Dedifferentiated amniotic fluid mesenchymal stem cell (primary cell): ENCODE measurements at regions not wholly inside any gene's neighbourhood (a gene's known extent, or its start where the extent isn't known, plus 50 kb on each side); places are given as distances from the start of the nearest gene placed in this dataset.
"Not testable (repeated sequence)": the region's sequence is repeated elsewhere in the genome, so short reads cannot be mapped to it uniquely, and the experiment has no call there.

Experiments
- DNase-seq: peaks from one replicate; pipeline ENCODE4 v3.0.0-alpha.2; 2016; ENCODE audit errors: extremely low spot score

GRCh38 chr1:187630653-187631380 lies 802.1 kb downstream of the PLA2G4A start:
- no peak for DNase-seq

GRCh38 chr1:187631381-187631675 lies 802.6 kb downstream of the PLA2G4A start:
- no peak for DNase-seq

GRCh38 chr1:187631984-187632383 lies 803.2 kb downstream of the PLA2G4A start:
- DNase-seq = no peak

- no peak for DNase-seq
Observed at GRCh38 chr1:187634940-187635339, 806.2 kb downstream of the PLA2G4A start.

GRCh38 chr1:187638733-187639434 lies 810.1 kb downstream of the PLA2G4A start:
- DNase-seq = no peak

GRCh38 chr1:187641015-187641414 lies 812.3 kb downstream of the PLA2G4A start:
- no peak for DNase-seq

DNA sequence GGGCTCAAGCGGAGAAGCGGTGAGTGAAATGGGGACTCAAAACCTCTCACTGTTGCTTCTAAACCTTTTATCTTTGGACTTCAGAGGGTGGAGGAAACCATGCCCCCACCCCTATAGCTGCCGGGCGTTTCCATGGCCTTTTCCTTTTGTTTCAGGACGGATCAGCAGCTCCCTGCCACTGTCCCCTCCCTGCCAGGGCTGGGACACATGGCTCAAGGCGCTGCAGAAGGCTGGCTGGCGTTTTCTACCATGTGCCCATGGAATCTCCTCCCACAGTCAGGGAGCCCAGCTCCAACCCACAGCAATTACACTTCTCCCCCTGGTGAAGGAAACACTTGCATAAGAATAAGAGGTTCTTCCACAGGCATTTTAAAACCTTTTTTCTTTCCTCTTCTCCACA lies 812.7 kb downstream of the PLA2G4A start:
- DNase-seq = no peak

- no peak for DNase-seq
Observed at GRCh38 chr1:187641907-187642306, 813.2 kb downstream of the PLA2G4A start.

- no peak for DNase-seq
Observed at GRCh38 chr1:187645651-187646050, 816.9 kb downstream of the PLA2G4A start.

DNA sequence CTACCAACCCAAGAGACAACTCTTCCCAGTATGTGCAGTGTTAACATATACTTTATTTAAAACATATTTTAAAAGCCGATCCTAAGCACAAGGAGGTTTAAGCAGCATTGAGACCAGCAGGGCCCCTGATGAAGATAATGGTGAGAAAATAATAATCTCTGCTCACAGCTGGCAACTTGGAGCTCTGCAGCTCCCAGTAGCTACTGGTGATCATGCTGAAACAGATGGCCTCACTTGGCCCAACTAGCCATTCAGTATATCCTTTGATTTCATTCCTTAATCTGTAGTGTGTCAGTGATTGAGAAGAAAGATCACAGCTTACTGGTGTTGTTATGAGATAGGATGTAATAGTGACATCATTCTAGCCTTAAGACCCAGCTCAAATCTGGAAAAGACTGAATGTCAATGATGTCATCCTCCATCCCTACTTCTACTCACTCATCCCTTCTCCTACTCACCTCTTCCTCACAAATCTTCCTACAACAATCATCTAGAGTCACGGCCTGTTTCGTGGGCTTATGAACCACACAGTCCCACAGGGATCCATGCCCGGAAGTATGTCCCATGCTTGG lies 817.9 kb downstream of the PLA2G4A start:
- no peak for DNase-seq

GRCh38 chr1:187648091-187648490 lies 819.3 kb downstream of the PLA2G4A start:
- DNase-seq = no peak

GRCh38 chr1:187654635-187655034 lies 825.9 kb downstream of the PLA2G4A start:
- DNase-seq = no peak

DNA sequence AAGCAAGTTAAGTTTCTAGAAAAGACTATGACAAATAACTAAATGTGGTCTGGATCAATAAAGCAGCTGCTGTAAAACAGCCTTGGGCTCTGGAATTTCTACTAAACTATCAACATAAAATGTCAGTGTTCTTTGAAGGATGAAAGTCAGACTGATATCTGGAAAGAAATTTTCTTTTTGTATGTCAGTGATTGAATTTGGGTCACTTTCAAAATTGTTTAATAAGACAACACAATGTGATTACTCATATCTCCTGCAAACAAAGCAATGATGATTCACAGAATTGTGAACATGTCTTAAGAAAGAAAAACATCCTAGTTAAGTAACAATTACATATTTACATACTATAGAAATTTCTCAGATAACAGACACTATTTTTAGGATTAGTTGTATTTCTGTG lies 826.4 kb downstream of the PLA2G4A start:
- DNase-seq = no peak

DNA sequence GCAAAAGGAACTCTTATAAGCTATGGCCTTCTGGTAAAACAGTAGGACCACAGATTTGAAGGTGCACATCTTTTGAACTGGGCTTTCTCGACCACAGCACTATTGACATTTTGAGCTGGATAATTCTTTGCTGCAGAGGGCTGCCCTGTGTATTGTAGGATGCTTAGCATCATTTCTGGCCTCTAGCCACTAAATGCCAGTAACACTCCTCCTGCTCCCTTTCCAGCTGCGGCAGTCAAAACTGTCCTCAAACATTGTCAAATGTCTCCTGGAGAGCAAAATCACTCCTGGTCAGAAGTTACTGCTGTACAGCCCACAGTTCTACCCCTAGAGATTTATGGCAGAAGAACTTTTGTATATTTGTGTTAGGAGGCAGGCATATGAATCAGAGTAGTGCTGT lies 836.7 kb downstream of the PLA2G4A start:
- no peak for DNase-seq

DNA sequence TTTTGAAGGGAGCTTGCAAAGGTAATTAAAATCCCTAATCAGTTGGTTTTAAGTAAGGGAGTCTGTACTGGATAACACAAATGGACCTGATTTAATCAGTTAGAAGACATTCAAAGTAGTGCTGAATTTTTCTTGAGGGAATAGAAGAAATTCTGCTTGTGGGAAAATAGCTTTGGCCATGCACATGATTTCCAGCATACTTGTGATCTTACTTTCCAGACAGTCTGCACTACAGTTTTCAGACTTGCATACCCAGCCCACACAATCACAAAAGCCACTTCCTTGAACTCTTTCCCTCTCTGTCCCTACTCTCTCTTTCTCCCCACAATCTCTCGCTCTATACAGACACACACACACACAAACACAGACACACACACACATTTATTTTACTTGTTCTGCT lies 852.1 kb downstream of the PLA2G4A start:
- DNase-seq = no peak

- DNase-seq = no peak
Observed at GRCh38 chr1:187682112-187682511, 853.4 kb downstream of the PLA2G4A start.

GRCh38 chr1:187685333-187685732 lies 856.6 kb downstream of the PLA2G4A start:
- peak; percentile 32 for DNase-seq

- peak; percentile 61 for DNase-seq
Observed at GRCh38 chr1:187689129-187689528, 860.4 kb downstream of the PLA2G4A start.

GRCh38 chr1:187691439-187691838 lies 862.7 kb downstream of the PLA2G4A start:
- DNase-seq = peak; percentile 18

DNA sequence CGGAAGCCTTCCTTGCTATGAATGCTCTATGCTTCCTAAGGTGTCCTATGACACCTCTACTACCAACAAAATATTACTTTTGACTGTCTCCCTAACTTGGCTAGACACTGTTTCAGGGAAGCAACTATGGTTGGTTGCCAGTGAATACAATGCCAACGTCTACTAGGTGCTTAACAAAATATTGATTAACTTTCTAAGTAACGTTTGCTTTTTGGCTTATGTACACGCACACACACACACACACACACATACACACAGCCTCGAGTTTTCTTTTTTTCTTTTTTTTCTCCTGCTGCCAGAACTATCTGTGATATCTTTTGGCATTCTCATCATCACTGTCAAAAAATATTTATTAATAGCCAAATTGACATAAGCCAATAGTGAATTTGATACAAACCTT lies 864.0 kb downstream of the PLA2G4A start:
- DNase-seq = no peak

- DNase-seq = no peak
Observed at GRCh38 chr1:187696073-187696472, 867.3 kb downstream of the PLA2G4A start.

DNA sequence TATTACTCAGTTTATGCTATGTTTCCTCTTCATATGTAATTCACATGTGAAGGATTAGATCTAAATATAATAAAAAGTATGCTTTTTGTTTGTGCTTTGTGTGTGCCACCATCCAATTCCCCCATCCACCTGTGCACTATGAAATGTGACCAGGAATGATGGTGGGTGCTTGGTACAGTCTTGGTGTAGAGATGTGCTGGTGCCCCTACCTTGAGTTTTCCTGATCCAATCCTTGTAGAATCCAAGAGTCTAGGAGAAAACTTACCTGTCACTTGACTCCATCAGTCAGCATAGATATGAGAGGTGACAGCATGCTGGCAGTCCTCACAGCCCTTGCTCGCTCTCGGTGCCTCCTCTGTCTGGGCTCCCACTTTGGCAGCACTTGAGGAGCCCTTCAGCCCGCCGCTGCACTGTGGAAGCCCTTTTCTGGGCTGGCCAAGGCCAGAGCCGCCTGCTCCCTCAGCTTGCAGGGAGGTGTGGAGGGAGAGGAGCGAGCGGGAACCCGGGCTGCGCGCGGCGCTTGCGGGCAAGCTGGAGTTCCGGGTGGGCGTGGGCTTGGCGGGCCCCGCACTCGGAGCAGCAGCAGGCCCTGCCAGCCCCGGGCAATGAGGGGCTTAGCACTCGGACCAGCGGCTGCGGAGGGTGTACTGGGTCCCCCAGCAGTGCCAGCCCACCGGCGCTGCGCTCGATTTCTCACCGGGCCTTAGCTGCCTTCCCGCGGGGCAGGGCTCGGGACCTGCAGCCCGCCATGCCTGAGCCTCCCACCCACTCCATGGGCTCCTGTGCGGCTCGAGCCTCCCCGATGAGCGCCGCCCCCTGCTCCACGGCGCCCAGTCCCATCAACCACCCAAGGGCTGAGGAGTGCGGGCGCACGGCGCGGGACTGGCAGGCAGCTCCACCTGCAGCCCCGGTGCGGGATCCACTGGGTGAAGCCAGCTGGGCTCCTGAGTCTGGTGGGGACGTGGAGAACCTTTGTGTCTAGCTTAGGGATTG lies 874.7 kb downstream of the PLA2G4A start:
- DNase-seq = not testable (repeated sequence)
